ENCODE measurements at regions not wholly inside any gene's neighbourhood (a gene's known extent, or its start where the extent isn't known, plus 50 kb on each side); places are given as distances from the start of the nearest gene placed in this dataset.

DNA sequence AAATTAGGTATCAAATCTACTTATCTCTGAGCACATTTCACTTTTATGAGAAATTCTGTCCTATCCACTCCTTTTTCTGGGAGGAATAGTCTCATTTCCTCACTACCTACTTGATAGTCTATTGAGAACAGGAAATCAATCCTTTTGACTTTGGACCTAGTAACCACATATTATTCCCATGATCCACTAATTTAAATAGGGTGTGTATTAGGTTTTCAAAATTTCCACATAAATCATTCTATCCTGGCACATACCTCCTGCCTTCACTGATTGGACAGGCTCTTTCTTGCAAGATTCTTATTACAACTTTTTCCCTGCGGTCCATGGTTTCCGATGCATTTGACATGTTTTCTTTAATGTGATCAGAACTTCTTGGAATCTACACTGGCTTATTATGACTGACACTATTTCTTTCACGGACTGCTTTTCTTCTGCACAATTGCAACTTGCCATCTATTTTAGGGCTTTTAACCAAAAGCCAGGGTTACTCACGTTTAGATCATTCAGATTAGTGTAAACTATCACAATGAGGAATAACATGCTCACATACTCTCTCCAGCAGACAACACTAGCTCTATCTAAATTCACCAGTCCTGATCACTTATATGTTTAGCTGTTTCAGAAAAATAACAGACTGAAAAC lies 419.9 kb upstream of the SLIT2 start:
- TF ChIP-seq EZH2 (IDR thresholded peaks at IDR 0.05; ENCODE audit: borderline replicate concordance, control insufficient read depth, low read depth, low read length) = no peak
- TF ChIP-seq, protein P1, sequence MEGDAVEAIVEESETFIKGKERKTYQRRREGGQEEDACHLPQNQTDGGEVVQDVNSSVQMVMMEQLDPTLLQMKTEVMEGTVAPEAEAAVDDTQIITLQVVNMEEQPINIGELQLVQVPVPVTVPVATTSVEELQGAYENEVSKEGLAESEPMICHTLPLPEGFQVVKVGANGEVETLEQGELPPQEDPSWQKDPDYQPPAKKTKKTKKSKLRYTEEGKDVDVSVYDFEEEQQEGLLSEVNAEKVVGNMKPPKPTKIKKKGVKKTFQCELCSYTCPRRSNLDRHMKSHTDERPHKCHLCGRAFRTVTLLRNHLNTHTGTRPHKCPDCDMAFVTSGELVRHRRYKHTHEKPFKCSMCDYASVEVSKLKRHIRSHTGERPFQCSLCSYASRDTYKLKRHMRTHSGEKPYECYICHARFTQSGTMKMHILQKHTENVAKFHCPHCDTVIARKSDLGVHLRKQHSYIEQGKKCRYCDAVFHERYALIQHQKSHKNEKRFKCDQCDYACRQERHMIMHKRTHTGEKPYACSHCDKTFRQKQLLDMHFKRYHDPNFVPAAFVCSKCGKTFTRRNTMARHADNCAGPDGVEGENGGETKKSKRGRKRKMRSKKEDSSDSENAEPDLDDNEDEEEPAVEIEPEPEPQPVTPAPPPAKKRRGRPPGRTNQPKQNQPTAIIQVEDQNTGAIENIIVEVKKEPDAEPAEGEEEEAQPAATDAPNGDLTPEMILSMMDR (IDR thresholded peaks at IDR 0.05 in 2 of 3, conservative IDR thresholded peaks at IDR 0.05 in 1 of 3; ENCODE audit: control insufficient read depth in 2 of 3, extremely low read depth in 1 of 3, insufficient read depth in 1 of 3, low read depth in 3 of 3, low read length in 3 of 3) = no peak
- TF ChIP-seq, protein P2, sequence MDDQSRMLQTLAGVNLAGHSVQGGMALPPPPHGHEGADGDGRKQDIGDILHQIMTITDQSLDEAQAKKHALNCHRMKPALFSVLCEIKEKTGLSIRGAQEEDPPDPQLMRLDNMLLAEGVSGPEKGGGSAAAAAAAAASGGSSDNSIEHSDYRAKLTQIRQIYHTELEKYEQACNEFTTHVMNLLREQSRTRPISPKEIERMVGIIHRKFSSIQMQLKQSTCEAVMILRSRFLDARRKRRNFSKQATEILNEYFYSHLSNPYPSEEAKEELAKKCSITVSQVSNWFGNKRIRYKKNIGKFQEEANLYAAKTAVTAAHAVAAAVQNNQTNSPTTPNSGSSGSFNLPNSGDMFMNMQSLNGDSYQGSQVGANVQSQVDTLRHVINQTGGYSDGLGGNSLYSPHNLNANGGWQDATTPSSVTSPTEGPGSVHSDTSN (IDR thresholded peaks at IDR 0.05; ENCODE audit: insufficient replicate concordance, low read depth, low read length) = no peak
- TF ChIP-seq TAF1 (IDR thresholded peaks at IDR 0.05; ENCODE audit: borderline replicate concordance, low read depth, low read length) = no peak
- TF ChIP-seq FOS (IDR thresholded peaks at IDR 0.05; ENCODE audit: borderline replicate concordance, extremely low read depth, insufficient read length) = no peak
- TF ChIP-seq PAX8 (IDR thresholded peaks at IDR 0.05) = no peak
- TF ChIP-seq NFIC (IDR thresholded peaks at IDR 0.05; ENCODE audit: low read depth, low read length) = no peak
- no peak for TF ChIP-seq POLR2A (IDR thresholded peaks at IDR 0.05; ENCODE audit: low read depth, low read length)
- TF ChIP-seq, protein P3, sequence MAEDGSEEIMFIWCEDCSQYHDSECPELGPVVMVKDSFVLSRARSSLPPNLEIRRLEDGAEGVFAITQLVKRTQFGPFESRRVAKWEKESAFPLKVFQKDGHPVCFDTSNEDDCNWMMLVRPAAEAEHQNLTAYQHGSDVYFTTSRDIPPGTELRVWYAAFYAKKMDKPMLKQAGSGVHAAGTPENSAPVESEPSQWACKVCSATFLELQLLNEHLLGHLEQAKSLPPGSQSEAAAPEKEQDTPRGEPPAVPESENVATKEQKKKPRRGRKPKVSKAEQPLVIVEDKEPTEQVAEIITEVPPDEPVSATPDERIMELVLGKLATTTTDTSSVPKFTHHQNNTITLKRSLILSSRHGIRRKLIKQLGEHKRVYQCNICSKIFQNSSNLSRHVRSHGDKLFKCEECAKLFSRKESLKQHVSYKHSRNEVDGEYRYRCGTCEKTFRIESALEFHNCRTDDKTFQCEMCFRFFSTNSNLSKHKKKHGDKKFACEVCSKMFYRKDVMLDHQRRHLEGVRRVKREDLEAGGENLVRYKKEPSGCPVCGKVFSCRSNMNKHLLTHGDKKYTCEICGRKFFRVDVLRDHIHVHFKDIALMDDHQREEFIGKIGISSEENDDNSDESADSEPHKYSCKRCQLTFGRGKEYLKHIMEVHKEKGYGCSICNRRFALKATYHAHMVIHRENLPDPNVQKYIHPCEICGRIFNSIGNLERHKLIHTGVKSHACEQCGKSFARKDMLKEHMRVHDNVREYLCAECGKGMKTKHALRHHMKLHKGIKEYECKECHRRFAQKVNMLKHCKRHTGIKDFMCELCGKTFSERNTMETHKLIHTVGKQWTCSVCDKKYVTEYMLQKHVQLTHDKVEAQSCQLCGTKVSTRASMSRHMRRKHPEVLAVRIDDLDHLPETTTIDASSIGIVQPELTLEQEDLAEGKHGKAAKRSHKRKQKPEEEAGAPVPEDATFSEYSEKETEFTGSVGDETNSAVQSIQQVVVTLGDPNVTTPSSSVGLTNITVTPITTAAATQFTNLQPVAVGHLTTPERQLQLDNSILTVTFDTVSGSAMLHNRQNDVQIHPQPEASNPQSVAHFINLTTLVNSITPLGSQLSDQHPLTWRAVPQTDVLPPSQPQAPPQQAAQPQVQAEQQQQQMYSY (CRISPR knock-in tag; IDR thresholded peaks at IDR 0.05) = no peak
- TF ChIP-seq CHD2 (IDR thresholded peaks at IDR 0.05; ENCODE audit: borderline replicate concordance, low read depth, low read length) = no peak
- TF ChIP-seq PML (IDR thresholded peaks at IDR 0.05; ENCODE audit: low read length) = no peak

Data from GM12878 (cell line).